ENCODE measurements at regions not wholly inside any gene's neighbourhood (a gene's known extent, or its start where the extent isn't known, plus 50 kb on each side); places are given as distances from the start of the nearest gene placed in this dataset.

GRCh38 chr19:31436121-31436776 lies 87.0 kb upstream of the TSHZ3 start (continued):
- no peak for TF ChIP-seq GTF2F1 (IDR thresholded peaks at IDR 0.05; ENCODE audit: borderline replicate concordance, low read depth, low read length)
- no peak for TF ChIP-seq TAF1 (IDR thresholded peaks at IDR 0.05; ENCODE audit: low read depth, low read length)
- no peak for TF ChIP-seq BRCA1 (IDR thresholded peaks at IDR 0.05; ENCODE audit: low read depth, low read length)
- TF ChIP-seq SIN3A (conservative IDR thresholded peaks at IDR 0.05 in 1 of 2, IDR thresholded peaks at IDR 0.05 in 1 of 2; ENCODE audit: low read depth in 1 of 2, low read length in 2 of 2) = no peak
- no peak for TF ChIP-seq SIX5 (IDR thresholded peaks at IDR 0.05; ENCODE audit: low read depth, low read length)
- no peak for TF ChIP-seq SRF (IDR thresholded peaks at IDR 0.05; ENCODE audit: low read depth, low read length)
